NOMO-1 treated with dmso at 0.1 percent for 144 hours (cell line): ENCODE measurements at regions not wholly inside any gene's neighbourhood (a gene's known extent, or its start where the extent isn't known, plus 50 kb on each side); places are given as distances from the start of the nearest gene placed in this dataset.

Experiments
- DNase-seq: peaks from one replicate; lab custom pipeline; 2025; ENCODE audit not compliant: unreplicated experiment; lab: John Stamatoyannopoulos, UW

DNA sequence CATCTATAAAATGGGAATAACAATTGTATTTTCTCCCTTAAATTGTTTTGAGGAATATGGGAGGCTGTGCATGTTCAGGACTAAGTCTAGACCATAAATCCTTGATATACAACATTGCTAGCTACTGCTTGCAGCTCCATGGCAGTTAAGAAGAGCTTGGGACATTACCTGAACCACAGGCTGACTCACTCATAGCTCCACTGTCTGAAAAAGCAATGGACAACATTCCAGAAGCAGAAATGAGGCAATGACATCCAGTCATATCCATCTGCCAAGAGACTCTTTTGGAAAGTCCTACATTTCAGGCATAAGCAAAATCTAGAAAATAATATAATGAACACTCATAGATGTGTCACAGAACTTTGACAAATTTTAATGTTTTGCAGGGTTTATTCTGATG is 167.3 kb upstream of the LEF1 start:
- DNase-seq = no peak

DNA sequence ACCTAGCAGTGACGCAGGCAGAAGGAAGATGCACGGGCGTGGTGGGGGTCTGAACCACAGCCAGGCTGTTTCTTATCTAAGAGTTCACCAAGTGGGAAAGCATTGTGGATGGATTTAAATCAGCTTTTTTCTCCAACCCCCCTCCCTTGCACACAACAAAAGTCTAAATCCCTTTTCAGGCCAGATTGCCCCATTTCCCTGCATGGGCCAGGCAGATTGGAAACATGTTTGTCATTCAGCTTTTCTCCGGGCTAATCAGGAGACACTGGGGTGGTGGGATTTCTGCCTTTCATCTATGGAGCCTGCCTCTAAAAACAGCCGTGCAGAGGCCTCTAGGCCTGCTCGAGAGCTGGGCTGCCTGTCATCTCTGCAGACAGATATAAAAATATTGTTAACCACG is 166.3 kb upstream of the LEF1 start:
- DNase-seq = no peak

DNA sequence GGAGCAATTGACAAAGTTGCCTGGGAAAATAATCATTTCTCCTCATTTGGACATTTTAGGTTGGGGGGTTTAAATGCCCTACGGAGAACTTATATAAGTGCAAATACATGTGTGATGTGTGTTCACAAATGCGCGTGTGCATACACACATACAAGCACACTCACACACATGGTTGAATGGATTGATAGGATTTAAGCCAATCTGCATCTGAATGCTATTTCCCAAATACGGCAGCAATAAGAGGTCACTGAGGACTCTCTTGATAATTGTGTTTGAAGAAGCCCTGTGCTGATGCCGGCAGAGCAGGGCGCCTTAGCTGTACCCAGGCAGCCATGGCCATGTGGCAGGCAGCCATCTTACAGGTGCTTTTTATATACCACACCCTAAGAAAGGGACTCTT is 165.3 kb upstream of the LEF1 start:
- DNase-seq = no peak

DNA sequence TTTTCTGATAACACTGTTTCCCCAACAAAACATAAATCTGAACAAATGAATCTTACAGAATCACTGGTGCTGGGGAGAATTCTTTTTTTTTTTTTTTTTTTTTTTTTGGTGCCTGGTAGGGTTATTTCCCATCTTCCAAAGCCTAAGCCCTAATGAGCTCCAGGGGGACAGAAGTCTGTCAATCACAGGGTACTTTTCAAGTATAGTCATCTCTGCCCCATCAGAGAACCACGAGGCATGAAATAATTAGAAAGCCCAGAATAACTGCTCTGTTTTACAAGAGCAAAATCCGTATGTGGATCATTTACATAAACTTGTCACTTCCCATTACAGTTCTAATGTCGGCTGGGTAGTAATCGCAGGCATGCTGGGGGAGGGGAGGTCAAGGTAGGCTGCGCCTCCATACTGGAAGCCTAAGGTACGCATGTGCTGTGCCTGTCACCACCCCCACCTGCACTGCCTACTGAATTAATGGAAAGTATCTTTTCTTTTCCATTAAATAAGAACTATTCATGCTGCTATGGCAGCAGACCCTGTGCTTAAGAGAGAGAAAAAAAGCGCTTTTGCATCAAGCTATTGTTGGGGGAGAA is 164.7 kb upstream of the LEF1 start:
- DNase-seq = no peak

DNA sequence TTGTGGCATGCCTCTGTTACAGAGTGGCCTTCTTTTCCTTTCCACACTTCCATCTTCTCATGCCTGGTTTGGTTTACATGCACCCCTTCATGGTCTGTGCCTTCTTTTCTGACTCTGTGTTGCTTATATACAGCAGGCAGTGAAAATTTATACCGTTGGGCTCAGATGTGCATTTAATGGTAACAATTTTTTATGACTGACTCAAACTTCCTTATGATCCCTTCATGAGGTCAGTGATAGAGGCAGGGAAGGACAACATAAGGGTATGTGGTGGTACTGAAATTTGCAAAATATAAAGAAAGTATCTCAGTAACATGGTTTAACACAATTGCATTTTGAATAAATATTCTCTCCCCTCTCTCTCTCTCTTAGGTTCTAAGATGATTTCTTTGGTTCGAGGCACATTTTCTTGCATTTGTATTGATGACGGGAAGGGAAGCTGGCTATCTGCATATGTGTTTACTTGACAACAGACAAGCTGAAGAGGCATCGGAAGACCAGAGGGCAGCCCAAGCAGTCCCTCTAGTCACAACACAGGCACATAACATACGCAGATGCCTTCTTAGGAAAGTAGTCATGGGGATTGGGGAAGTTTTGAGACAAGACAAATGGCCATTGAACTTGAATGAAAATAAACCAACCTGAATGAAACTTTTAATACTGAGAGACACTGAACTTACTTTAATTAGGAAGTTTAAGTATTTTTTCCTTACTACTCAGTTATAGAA is 163.3 kb upstream of the LEF1 start:
- DNase-seq = no peak

DNA sequence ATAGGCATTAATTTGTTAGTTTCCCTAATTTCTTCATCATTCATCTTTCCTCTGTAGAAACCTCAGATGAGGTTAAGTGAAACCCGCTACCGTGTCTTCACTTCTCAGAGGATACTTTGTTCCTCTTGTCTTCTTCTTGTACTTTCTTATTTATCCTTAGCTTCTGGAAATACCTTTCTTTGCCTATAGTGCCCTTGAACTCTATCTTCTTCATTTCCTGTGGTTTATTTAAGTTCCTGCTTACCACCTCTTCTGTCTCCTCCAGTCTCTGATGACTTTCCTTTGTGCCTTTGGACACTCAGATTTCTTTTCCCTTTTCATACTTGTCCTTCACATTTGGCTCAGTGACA is 159.6 kb upstream of the LEF1 start:
- no peak for DNase-seq

DNA sequence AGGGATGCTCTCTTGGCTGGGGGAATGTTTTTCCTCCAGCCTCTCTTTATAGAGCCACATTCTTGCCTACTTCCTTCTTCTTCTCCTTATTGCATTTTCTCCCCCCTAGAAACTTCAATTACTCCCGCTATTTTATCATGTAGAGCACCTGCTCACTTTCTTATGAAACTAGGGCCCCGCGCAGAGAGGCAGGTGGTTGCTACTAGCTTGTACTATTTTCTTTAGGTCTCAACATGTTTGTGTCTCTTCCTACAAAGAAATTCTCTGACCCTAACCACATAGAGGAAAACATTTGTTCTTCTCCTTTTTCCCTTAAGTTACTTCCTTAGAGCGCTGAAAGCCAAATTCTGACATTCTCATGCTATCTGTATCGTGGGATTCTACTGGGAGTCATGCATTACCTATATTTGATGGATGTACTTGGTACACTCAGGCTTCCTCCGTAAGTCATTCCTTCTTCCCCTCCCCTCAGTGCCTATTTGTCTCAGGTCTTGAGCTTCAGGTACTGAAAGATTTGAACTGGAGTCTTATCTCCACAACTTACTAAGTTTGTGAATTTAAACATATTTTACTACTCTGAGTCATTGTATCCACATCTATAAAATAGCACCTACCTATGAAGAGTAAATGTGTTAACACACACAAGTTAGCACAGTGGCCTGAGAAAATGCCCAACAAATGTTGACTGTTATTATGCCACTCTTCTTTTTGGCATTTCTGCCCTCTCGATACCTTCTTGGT is 159.1 kb upstream of the LEF1 start:
- no peak for DNase-seq

DNA sequence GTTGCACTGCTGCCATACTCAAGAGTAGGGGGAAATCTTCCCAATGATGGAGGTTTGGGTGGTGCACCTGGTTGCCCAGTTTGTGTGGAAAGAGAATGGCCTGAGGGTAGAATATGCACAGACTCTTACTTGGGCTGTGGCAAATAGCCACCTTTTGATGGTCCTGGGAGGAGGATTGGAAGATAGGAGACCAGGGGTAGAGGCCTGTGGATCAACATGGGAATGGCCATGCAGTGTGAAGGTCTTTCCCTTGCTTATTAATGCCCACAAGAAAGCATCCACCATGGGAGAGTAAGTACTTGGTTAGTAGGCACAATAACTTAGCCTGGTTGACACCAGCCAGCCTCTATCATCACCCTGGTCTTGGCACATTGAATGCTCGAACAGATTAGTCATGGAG is 156.8 kb upstream of the LEF1 start:
- no peak for DNase-seq

DNA sequence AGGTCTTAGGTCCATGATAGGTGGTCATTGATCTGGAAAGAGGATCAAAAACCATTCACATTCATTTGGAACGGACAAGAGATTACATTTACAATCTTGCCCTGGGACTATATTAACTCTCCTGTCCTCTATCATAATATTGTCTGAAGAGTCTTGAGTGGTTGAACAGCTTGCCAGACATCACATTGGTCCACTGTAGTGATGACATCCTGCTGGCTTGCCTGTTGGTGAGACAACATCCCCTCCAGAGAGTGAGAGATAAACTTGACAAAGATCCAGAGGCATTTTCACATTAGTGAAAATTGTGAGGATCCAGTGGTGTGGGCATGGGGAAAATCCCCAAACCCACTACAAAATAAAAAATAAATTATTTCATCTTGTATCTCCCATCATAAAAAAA is 155.7 kb upstream of the LEF1 start:
- no peak for DNase-seq

DNA sequence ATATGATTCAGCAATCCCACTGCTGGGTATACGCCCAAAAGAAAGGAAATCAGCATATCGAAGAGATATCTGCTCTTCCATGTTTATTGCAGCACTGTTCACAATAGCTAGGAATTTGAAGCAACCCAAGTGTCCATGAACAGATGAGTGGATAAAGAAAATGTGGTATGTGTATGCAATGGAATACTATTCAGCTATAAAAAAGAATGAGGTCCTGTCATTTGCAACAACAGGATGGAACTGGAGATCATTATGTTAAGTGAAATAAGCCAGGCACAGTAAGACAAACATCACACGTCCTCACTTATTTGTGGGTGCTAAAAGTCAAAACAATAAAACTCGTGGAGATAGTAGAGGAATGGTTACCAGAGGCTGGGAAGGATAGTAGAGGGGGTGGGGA is 153.8 kb upstream of the LEF1 start:
- no peak for DNase-seq

DNA sequence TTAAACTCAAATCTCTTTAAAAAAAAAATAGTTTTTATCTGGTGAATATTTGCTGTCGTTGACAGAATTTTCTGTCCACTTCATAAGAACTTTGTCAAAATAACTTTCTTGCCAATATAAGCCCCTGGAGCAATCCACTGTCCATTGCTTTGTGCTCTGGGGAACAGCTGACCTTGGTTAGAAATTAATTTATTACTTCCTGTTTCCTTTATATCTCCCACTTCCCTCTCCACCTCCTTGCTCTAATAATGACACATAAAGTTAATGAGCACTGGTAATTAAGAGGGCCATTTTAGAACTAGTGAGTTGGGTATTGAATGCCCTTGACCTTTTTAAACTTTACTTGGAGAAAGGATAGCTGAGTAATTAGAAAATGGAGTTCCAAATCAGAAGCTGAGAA is 151.3 kb upstream of the LEF1 start:
- DNase-seq = no peak

DNA sequence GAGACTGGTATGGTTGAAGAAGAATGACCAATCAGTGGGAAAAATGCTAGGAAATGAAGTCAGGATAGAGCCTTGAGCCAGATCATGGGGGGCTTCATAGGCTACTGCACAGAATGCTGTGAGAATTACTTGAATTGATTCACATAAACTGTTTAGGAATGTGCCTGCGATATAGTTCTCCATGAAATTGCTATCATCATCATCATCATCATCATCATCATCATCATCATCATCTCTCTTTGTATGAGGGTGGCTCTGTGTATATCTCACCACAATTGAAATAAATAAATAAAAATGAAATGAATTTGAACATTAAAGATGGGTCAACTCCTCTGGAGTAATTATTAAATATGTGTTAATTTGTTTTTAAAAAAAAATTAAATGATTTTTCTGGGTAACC is 148.6 kb upstream of the LEF1 start:
- DNase-seq = no peak

DNA sequence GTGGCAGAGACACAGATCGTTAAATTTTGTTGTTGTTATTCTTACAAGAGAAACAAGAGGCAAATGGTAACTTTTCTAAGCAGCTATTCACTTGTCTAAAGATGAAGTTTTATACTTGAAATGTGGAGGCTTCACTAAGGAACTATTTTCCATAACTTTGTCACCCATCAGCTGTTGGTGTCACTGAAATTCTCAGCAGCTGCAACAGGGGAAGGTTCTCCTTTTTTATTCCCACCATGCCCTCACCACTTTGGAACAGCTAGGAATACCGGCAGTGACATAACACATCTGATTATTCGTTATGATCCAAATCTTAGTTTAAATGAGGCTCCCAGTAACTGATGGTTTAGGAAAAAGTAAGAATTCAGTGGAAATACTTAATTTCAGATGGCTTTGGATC is 147.0 kb upstream of the LEF1 start:
- DNase-seq = no peak

DNA sequence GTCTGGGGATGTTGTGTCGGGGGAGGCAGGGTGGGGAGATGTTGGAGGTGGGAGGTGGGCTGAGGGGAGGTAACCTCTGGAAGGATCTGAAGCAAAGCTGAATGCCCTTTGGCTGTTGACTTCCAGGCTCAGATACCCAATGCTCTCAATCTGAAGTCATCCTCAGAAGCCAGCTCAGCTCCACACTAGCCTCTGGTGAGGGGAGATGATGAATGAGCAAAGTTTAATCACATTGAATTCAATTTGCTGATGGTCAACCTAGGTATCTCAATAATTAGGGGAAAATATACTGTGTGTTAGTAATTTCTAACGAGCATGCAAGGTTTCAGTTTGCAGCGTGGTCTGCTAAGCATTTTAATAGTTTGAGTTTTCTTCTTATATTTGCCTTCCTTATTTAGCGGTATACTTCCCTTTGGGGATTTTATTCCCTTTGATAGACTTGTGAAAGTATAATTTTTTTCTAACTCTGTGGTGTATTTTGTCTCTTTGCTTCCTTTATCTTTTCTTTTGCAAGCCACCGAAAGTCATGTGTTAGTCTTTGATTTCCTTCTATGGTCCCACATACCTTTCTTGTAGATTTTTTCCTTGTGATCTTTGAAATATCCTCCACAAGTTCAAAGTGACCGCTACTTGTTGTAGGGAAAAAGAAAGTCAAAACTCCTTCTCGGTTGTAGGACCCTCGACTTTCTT is 146.3 kb upstream of the LEF1 start:
- no peak for DNase-seq

DNA sequence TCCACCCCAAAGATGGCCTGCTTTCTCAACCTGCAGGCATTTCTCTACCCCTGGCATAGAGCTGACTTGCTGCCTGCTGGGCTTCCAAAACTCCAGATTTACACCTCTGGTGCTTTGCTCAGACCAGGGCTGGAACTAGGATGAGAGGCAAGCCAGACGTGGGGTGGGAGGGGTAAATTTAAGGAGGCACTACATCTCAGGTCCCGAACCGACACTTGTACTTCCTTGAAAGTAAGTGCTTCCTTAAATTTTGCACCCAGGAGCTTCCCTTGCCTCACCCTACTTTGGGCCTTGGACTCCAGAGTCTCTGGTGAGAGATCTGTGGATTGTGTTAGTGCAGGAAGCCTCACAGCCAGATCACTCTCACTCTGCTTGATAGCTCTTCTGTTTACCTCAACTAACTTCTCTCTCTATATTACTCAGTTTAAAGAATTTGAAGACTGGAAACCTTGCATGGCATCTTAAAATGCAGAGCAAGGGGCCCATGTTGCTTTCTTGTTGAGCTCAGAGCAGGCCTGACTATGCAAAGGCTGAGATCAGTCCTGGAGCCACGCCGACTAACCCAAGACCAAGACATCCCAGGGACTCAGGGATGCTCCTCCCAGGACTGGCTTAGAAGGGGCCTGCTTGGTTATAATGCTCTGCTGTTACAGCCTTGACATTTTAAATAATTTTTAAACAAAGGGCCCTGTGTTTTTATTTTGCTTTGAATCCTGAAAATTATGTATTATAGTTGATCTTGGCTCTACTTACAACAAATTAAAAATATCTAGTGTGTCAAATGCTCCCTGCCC is 145.0 kb upstream of the LEF1 start:
- DNase-seq = no peak

DNA sequence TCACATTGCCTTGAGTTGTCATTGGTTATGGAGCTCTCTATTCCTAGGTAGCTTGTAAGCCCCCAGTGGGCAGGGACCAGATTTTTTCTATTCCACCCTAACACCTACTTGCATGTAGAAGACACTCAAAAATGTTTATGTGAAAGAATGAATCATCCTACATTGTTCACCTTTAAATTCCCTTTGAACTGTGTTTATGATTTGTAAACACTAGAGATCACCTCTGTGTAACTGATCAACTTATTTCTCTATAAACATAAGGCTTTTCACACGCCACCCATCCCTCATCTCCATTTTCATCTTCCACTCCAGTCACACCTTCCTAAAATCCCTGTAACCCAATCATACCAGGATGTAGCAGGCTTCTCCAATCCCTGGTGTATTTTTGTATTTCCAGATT is 142.6 kb upstream of the LEF1 start:
- no peak for DNase-seq

DNA sequence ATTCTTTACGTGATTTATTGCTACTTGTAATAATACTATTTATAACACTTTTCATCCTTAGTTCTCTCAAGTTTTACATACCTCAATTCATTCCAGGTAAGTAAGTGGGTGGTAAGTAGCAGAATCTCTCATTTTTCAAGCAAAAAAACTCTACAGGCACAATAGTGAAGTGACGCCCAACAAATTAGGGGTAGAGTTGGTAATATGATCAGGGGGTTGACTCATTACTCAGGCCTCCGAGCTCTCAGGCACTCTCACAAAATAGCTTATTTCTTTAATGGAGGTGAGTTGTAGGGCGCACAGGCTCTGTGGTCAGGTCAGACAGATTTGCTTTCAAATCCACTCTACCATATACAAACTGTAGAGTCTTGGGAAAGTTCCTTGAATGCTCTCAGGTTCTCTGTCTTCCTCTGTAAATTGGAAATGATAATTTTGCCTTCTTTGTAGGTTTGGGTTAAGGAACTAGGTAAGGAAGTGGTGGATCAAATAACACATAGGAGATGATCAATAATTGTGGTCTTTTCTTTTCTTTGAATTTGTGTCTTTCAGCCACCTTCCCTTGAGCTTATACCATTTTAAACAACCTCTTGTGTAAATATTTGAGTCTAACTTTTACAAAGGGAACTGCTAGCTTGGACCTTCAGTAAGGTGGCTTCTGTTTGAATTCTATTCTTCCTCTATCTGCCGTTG is 134.9 kb upstream of the LEF1 start:
- no peak for DNase-seq

DNA sequence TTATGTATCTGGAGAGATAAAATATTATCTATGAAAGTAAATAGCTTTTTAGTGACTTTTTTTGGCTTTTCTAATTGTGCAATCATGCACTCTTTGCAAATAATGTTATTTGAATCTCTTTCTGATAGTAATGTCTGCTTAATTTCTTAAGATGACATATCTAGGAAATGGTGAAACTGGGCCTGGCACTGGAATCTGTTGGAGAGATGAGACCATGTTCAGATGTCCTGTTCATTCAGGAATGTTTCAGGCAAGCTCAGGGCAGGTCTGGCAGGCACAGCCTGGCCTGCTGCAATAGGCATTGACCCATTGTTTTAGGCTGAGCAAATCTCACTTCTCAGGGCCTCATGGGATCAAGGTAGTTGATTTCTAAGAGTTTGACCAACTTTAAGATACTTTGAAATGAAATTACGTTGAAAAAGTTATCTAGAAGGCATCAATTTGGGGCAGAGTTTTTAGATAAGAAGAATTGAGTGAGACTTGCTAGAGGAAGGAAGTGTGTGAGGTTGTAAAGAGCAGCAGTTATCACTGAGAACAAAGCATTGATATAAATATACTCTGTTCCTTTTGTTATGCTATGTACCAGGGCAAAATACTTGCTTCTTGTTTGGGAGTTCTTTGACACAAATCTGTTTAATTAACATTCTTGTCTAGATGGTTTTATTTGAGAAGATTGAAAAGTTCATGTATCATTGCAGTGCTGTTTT is 133.0 kb upstream of the LEF1 start:
- no peak for DNase-seq

DNA sequence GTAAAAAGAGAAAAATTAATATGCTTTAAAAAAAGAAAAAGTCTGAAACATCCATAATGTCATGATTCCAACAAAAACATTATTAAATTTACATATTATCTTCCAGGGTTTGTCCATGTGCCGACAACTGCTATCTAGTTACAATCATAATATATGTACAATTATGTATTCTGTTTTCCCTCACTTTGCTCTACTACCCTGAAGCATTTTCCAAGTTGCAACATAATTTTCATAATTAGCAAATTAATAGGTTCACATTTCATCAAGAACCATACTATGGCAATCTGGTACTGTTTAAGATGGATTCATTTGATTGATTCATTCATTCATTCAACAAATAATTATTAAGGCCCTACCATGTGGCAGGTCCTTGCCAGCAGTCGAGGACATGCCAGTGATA is 128.9 kb upstream of the LEF1 start:
- no peak for DNase-seq

DNA sequence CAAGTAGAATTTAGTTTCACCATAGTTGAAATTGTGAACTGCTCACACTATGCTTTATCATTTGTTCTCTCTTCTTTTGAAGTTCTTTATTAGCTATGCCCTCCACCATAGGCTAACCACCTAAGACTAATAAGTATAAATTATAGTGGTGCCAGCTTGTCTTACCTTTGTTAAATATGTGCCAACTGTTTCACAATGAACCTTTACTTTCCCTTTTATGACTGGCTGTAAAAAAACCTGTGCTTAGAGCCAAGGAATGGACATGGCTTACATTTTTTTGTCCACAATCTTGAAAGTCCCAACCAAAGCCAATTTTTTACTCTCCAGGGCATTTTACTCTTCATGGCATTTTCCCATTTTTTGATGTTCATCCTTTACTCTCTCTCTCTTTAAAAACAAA is 123.5 kb upstream of the LEF1 start:
- DNase-seq = no peak
